IMR-90 (cell line): ENCODE measurements at regions not wholly inside any gene's neighbourhood (a gene's known extent, or its start where the extent isn't known, plus 50 kb on each side); places are given as distances from the start of the nearest gene placed in this dataset.

Source experiments
- ATAC-seq: fragments of 200-7000 bp; cut with Tn5 transposase; 2 replicates; pipeline ENCODE4 v1.9.1; 2020; ENCODE audit warnings: low read depth, mild to moderate bottlenecking, moderate library complexity
- BruUV-seq: library from RNA; stranded (reverse); fragments of 400-500 nt; replicated peaks from 2 replicates; lab custom pipeline; 2021; lab: Mats Ljungman, UMichigan
- CTCF ChIA-PET: fragments of 300-600 bp; formaldehyde crosslinking; extraction: SDS; loops from one replicate; lab custom pipeline; 2021; ENCODE audit warnings: antibody characterized with exemption; lab: Yijun Ruan, JAX
- POLR2A ChIA-PET: fragments of 300-600 bp; sonication (Branson Sonifier 250); formaldehyde crosslinking; loops from one replicate; lab custom pipeline; 2022; ENCODE audit warnings: antibody characterized with exemption; ENCODE audit not compliant: unreplicated experiment; lab: Charles Lee
- DNase-seq: peaks from one replicate; pipeline ENCODE4 v3.0.0; 2013
- H2AFZ ChIP-seq: replicated peaks from 2 replicates; pipeline ENCODE3; 2013; ENCODE audit warnings: low read length, mild to moderate bottlenecking; ENCODE audit not compliant: poor library complexity
- H2AK5ac ChIP-seq: 2 replicates; pipeline ENCODE4 v1.6.1; 2013; ENCODE audit warnings: low read depth, low read length, inconsistent platforms
- H2AK9ac ChIP-seq: replicated peaks from 2 replicates; pipeline ENCODE3; 2013; ENCODE audit warnings: mild to moderate bottlenecking, low read depth, low read length, moderate library complexity; ENCODE audit not compliant: poor library complexity
- H2BK120ac ChIP-seq: 2 replicates; pipeline ENCODE4 v1.6.1; 2013; ENCODE audit warnings: low read depth, low read length, inconsistent platforms
- H2BK15ac ChIP-seq: 3 replicates; pipeline ENCODE4 v1.6.1; 2013; ENCODE audit warnings: low read depth, low read length, inconsistent platforms
- H2BK20ac ChIP-seq: 2 replicates; pipeline ENCODE4 v1.6.1; 2013; ENCODE audit warnings: low read depth, mild to moderate bottlenecking, inconsistent platforms, low read length, moderate library complexity
- H2BK5ac ChIP-seq: 2 replicates; pipeline ENCODE4 v1.6.1; 2013; ENCODE audit warnings: mild to moderate bottlenecking, low read depth, low read length, inconsistent platforms; ENCODE audit not compliant: poor library complexity, severe bottlenecking
- H3K14ac ChIP-seq: replicated peaks from 2 replicates; pipeline ENCODE4 v1.6.1; 2013; ENCODE audit warnings: low read depth, low read length, inconsistent platforms
- H3K18ac ChIP-seq: 2 replicates; pipeline ENCODE4 v1.6.1; 2013; ENCODE audit warnings: low read depth, low read length, control low read depth
- H3K23ac ChIP-seq: 2 replicates; pipeline ENCODE4 v1.6.1; 2013; ENCODE audit warnings: low read depth, low read length, inconsistent platforms
- H3K27ac ChIP-seq: 2 replicates; pipeline ENCODE4 v1.5.1; 2013; ENCODE audit warnings: mild to moderate bottlenecking, control low read depth, low read length; ENCODE audit not compliant: insufficient read depth
- H3K27me3 ChIP-seq: 2 replicates; pipeline ENCODE4 v1.6.1; 2013; ENCODE audit warnings: low read length; ENCODE audit not compliant: control insufficient read depth, insufficient read depth
- H3K36me3 ChIP-seq: 2 replicates; pipeline ENCODE4 v1.6.1; 2013; ENCODE audit warnings: low read length, mixed read lengths; ENCODE audit not compliant: control insufficient read depth, insufficient read depth
- H3K4ac ChIP-seq: 2 replicates; pipeline ENCODE4 v1.6.1; 2013; ENCODE audit warnings: low read depth, low read length, inconsistent platforms
- H3K4me1 ChIP-seq: 2 replicates; pipeline ENCODE4 v1.6.1; 2013; ENCODE audit warnings: low read length, mixed read lengths; ENCODE audit not compliant: control insufficient read depth, insufficient read depth
- H3K4me2 ChIP-seq: 2 replicates; pipeline ENCODE4 v1.6.1; 2013; ENCODE audit warnings: low read depth, mild to moderate bottlenecking, control low read depth, low read length, moderate library complexity
- H3K4me3 ChIP-seq: 2 replicates; pipeline ENCODE4 v1.5.1; 2013; ENCODE audit warnings: low read depth, mild to moderate bottlenecking, control low read depth, low read length, moderate library complexity; ENCODE audit not compliant: insufficient read depth
- H3K56ac ChIP-seq: 2 replicates; pipeline ENCODE4 v1.6.1; 2013; ENCODE audit warnings: low read length, inconsistent platforms; ENCODE audit not compliant: insufficient read depth; ENCODE audit errors: extremely low read depth
- H3K79me1 ChIP-seq, 2 experiments: 2 replicates each; pipeline ENCODE4 v1.6.1; 2013; ENCODE audit warnings: low read length in 2 of 2, inconsistent platforms in 1 of 2, low read depth in 1 of 2
- H3K9ac ChIP-seq: 2 replicates; pipeline ENCODE4 v1.6.1; 2013; ENCODE audit warnings: low read depth, low read length, control low read depth
- H3K9me1 ChIP-seq: 2 replicates; pipeline ENCODE4 v1.6.1; 2013; ENCODE audit warnings: low read length, inconsistent platforms; ENCODE audit not compliant: insufficient read depth
- H3K9me3 ChIP-seq: 2 replicates; pipeline ENCODE4 v1.6.1; 2013; ENCODE audit warnings: low read length; ENCODE audit not compliant: control insufficient read depth, insufficient read depth
- H4K20me1 ChIP-seq: 2 replicates; pipeline ENCODE4 v1.6.1; 2013; ENCODE audit warnings: low read length, inconsistent platforms; ENCODE audit not compliant: insufficient read depth
- H4K5ac ChIP-seq: 2 replicates; pipeline ENCODE4 v1.6.1; 2013; ENCODE audit warnings: mild to moderate bottlenecking, low read depth, low read length, control low read depth
- H4K8ac ChIP-seq, 2 experiments: 2 replicates each; pipeline ENCODE4 v1.6.1; 2013; ENCODE audit warnings: low read depth in 2 of 2, low read length in 2 of 2, control low read depth in 1 of 2, inconsistent platforms in 1 of 2
- H4K91ac ChIP-seq: 2 replicates; pipeline ENCODE4 v1.6.1; 2013; ENCODE audit warnings: low read depth, low read length, inconsistent platforms; ENCODE audit not compliant: insufficient read depth
- CEBPB ChIP-seq: IDR thresholded peaks from 2 replicates; pipeline ENCODE4 v1.6.1; 2012; ENCODE audit warnings: low read depth, low read length, improper control_type of control experiment
- CTCF ChIP-seq: conservative IDR thresholded peaks from 2 replicates; pipeline ENCODE4 v1.5.1; 2012; ENCODE audit warnings: mild to moderate bottlenecking, low read depth, low read length, improper control_type of control experiment
- MXI1 ChIP-seq: IDR thresholded peaks from 2 replicates; pipeline ENCODE4 v1.6.1; 2012; ENCODE audit warnings: low read depth, mild to moderate bottlenecking, low read length, moderate library complexity, borderline replicate concordance
- RAD21 ChIP-seq: IDR thresholded peaks from 2 replicates; pipeline ENCODE4 v1.6.1; 2012; ENCODE audit warnings: low read length, improper control_type of control experiment
- WGBS, 2 experiments: methylation state at CpG; one replicate each; pipeline versions ENCODE4 v1.1.5 to v1.1.7; 2013; ENCODE audit warnings: missing lambda C conversion rate in 2 of 2; ENCODE audit not compliant: insufficient read length in 1 of 2; ENCODE audit errors: extremely low coverage in 2 of 2; 5-methylcytosine and 5-hydroxymethylcytosine counted together
- dilution Hi-C: fragments of 300-500 bp; cut with HindIII; formaldehyde crosslinking; loops from one replicate; pipeline ENCODE4 v1.14.3; 2018; ENCODE audit warnings: low sequenced_read_pairs; ENCODE audit not compliant: unreplicated experiment
- in situ Hi-C: fragments of 300-500 bp; cut with MboI; formaldehyde crosslinking; loops from 3 replicates; pipeline ENCODE4 v1.14.3; 2019; ENCODE audit warnings: low sequenced_read_pairs, inconsistent platforms, mixed read lengths
- intact Hi-C: fragments of 100-400 bp; cut with micrococcal nuclease; formaldehyde crosslinking; loops from 2 replicates; pipeline ENCODE4 v1.10.0; 2022

- WGBS, 2 experiments: 20% methylated on average over 1 of the region's 3 CpGs; no CpG with 5 or more reads in 1 of the 2 experiments
- Histone ChIP-seq H3K27ac (peak overlapping the region; percentile 10; the same call in 1 of the 2 replicates), H3K4me2 (0 out of 2 replicates have a peak overlapping the region, but pooled peaks have one; percentile 29)
Measured at GRCh38 chr16:48075398-48075797, 80.4 kb downstream of the ABCC12 start.

More at GRCh38 chr16:48075398-48075797, 80.4 kb downstream of the ABCC12 start:
- POLR2A ChIA-PET: no interaction called here
- Histone ChIP-seq H4K8ac (peak overlapping the region in 1 of 2 experiments; percentile 61; a peak in 1 of 4 replicates), H3K4ac (peak overlapping the region; percentile 81), H3K9me1 (peaks cover 3% of the 10 kb centered on the region; the same call in 1 of the 2 replicates), H3K23ac (no peak overlapping the region), H2AFZ (peak overlapping the region; percentile 8), H4K20me1 (no peaks in the 10 kb centered on the region), H3K56ac (no peak overlapping the region), H3K4me3 (no peak overlapping the region), H3K9me3 (no peaks in the 10 kb centered on the region), H2BK15ac (0 out of 3 replicates have a peak overlapping the region, but pooled peaks have one; percentile 65), H3K4me1 (peaks cover 8% of the 10 kb centered on the region), H3K27me3 (0 out of 2 replicates have a peak, but pooled peaks cover 2% of the 10 kb centered on the region), H2AK9ac (no peak overlapping the region), H4K5ac (no peak overlapping the region; the same call in 1 of the 2 replicates), H2BK120ac (peak overlapping the region; percentile 79; the same call in 1 of the 2 replicates), H3K79me1 (no peaks in the 10 kb centered on the region), H3K9ac (no peak overlapping the region), H4K91ac (peak overlapping the region; percentile 53; the same call in 1 of the 2 replicates), H2BK20ac (peak overlapping the region; percentile 57; the same call in 1 of the 2 replicates), H2BK5ac (no peak overlapping the region), H3K36me3 (no peaks in the 10 kb centered on the region), H3K14ac (0 out of 2 replicates have a peak overlapping the region, but pooled peaks have one; percentile 63), H2AK5ac (peak overlapping the region; percentile 85), H3K18ac (peak overlapping the region; percentile 83; the same call in 1 of the 2 replicates)
- BruUV-seq: no TSS peak
- TF ChIP-seq CTCF: no peak
- no peak for TF ChIP-seq CEBPB
- TF ChIP-seq RAD21: no peak
- no peak for TF ChIP-seq MXI1
- CTCF ChIA-PET: interaction anchor here (0.6 kb wide), 1 partner anchor 20 kb away, joined by 3 read pairs; no protein-coding TSS in a partner anchor
- in situ Hi-C loops: no loop called here
- dilution Hi-C loops: no loop called here
- intact Hi-C loops: no loop called here
- DNase-seq (peak; percentile 80), ATAC-seq (peak; percentile 72)
